MG63 (cell line): ENCODE measurements at regions not wholly inside any gene's neighbourhood (a gene's known extent, or its start where the extent isn't known, plus 50 kb on each side); places are given as distances from the start of the nearest gene placed in this dataset.
"Not testable (repeated sequence)": the region's sequence is repeated elsewhere in the genome, so short reads cannot be mapped to it uniquely, and the experiment has no call there.

Source experiments
- DNase-seq: peaks from one replicate; pipeline ENCODE4 v3.0.0-alpha.2; 2020
- H3K27me3 ChIP-seq: fragments of 250-450 bp; sonication (Bioruptor Pico); 2 replicates; pipeline ENCODE4 v1.5.1; 2020; ENCODE audit warnings: mild to moderate bottlenecking, moderate library complexity
- H3K36me3 ChIP-seq: fragments of 250-450 bp; sonication (Bioruptor Pico); 2 replicates; pipeline ENCODE4 v1.5.1; 2020; ENCODE audit warnings: mild to moderate bottlenecking, moderate library complexity
- H3K4me3 ChIP-seq: fragments of 250-450 bp; sonication (Bioruptor Pico); 2 replicates; pipeline ENCODE4 v1.5.1; 2020; ENCODE audit warnings: mild to moderate bottlenecking, moderate library complexity
- H3K9me3 ChIP-seq: fragments of 250-450 bp; sonication (Bioruptor Pico); 2 replicates; pipeline ENCODE4 v1.5.1; 2020; ENCODE audit warnings: mild to moderate bottlenecking, moderate library complexity

DNA sequence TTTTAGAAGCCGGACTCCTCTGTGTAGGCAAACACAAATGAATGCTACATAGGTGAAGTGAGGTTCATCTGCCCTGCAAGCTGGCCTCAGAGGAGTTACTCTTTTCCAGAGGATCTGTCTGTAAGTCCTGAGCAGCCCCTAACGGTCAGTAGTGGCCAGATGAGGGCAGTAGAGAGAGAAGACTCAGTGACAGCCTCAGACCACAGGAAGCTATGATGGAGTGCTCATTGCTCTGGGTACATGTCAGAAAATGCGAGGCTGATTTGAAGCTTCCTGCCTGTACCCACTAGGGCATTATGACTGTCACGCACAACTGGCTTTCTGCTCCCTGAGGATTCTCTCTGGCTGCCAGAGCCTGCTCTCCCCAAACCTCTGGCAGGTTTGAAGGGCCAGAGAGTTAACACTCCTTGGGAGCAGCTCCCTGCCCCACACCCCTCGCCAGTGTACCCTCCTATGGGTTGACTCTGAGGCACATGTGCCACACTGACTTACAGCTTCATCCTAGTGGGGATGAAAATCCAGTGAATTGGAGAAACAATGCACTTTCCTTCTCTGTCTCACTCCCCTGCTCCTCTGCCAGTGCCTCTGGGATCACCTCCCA lies 141.5 kb downstream of the GABRG2 start:
- no peaks in the 10 kb centered on the region for H3K27me3 ChIP-seq
- DNase-seq, result peak; percentile 45
- no peak overlapping the region for H3K4me3 ChIP-seq
- H3K9me3 ChIP-seq, result no peaks in the 10 kb centered on the region
- no peaks in the 10 kb centered on the region for H3K36me3 ChIP-seq

DNA sequence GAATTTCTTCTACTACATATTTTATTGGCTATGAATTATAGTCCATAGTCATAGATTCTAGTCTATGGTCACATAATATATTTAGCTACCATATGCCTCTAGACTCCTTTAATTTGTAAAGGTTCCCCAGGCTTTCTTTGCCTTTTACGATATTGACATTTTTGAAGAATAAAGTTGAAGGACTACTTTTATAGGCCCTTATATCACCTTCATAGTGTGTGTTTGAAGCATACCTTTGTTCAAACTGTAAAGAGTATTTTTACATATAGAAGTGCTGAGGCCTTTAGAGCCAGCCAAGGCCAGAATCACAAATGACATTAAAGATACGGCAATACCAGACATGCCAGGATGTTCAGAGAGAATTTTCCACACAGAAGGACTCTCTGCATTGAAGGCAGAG lies 147.0 kb downstream of the GABRG2 start:
- no peaks in the 10 kb centered on the region for H3K27me3 ChIP-seq
- no peak for DNase-seq
- H3K36me3 ChIP-seq, result no peaks in the 10 kb centered on the region
- H3K4me3 ChIP-seq, result no peak overlapping the region
- no peaks in the 10 kb centered on the region for H3K9me3 ChIP-seq

DNA sequence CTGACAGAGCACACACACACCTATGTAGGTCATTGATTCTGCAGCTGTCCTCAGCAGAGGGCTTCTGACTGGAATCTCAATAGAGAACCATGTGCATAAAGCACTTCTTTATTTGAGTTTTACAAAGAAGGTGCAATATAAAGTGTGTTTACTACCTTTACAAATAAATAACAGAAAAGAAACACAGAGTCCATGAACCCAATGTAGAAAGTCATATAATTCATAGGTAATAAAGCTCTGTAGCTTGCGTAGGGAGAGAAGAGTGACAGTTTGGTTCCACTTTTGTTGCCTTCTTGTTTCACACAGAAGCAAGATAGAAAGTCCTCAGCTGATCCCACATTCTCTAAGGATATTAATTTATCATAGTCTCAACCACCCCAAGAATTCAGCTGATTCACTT lies 149.5 kb downstream of the GABRG2 start:
- no peak overlapping the region for H3K4me3 ChIP-seq
- no peaks in the 10 kb centered on the region for H3K9me3 ChIP-seq
- no peaks in the 10 kb centered on the region for H3K36me3 ChIP-seq
- no peak for DNase-seq
- H3K27me3 ChIP-seq, result no peaks in the 10 kb centered on the region

DNA sequence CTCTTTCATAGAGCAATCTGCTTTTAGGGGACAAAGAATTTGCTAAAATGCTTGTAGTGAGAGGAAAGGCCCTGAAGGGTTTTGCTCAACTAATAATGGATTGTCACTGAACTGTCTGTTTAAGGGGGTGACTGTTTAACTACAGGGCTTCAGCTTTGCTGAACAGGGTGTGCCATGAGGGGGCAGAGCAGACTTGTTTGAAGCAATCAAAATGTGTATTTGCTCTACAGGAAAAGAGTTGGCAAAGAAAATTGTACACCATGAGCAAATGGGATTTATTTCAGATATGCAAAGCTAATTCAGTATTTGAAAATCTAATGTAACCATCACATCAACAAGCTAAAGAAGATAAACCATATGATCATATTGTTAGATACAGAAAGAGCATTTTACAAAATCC lies 154.3 kb downstream of the GABRG2 start:
- Histone ChIP-seq H3K4me3 (no peak overlapping the region), H3K27me3 (no peaks in the 10 kb centered on the region), H3K9me3 (no peaks in the 10 kb centered on the region), H3K36me3 (no peaks in the 10 kb centered on the region)
- no peak for DNase-seq

DNA sequence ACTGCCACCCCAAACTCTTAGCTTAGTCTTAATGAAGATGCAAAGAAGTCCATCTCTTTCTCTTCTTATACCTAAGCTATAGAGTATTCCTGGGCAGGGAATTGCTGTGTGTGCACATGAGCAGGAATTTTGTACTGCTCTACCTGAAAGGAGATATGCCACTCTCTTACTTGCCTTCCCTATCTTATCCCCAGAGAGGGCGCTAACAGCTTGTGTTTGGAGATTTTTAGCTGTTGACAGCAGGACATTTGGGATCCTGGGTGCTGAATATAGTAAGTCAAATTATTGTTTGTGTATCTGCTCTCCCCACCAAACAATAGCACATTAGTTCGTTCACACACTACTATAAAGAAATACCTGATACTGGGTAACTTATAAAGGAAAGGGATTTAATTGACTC lies 159.5 kb downstream of the GABRG2 start:
- Histone ChIP-seq H3K36me3 (no peaks in the 10 kb centered on the region), H3K4me3 (no peak overlapping the region), H3K27me3 (no peaks in the 10 kb centered on the region), H3K9me3 (no peaks in the 10 kb centered on the region)
- DNase-seq, result no peak

DNA sequence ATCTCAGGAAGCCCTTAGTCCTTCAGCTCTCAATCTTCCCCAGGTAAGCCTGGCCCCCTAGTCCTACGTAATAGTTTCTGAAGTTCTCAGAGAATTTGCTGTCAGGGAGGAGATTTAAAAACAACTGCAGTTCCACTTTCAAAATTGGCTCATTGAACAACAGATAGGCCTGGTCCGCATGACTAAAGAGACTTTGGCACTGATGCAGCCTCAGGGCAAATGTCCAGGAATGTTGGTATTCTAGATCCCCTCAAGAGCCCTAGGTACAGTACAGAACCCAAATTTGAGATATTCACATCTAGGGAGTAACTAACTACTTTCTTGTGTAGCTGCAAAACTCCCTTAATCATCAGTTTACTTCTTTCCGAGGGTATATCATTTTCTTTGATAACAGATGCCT lies 162.8 kb downstream of the GABRG2 start:
- no peaks in the 10 kb centered on the region for H3K27me3 ChIP-seq
- no peaks in the 10 kb centered on the region for H3K36me3 ChIP-seq
- H3K9me3 ChIP-seq, result no peaks in the 10 kb centered on the region

DNA sequence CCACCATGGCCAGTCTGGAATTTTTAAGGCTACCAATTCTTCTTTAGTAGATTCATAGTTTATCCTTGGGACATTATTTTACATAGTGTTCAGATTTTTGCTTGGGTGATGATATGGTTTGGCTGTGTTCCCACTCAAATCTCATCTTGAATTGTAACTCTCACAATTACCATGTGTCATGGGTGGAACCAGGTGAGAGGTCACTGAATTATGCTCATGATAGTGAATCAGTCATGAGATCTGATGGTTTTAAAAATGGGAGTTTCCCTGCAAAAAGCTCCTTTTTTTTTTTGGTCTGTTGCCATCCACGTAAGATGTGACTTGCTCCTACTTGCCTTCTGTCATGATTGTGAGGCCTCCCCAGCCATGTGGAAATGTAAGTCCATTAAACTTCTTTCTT lies 163.9 kb downstream of the GABRG2 start:
- no peak for DNase-seq
- no peak overlapping the region for H3K4me3 ChIP-seq
- no peaks in the 10 kb centered on the region for H3K27me3 ChIP-seq
- no peaks in the 10 kb centered on the region for H3K36me3 ChIP-seq
- H3K9me3 ChIP-seq, result no peaks in the 10 kb centered on the region

More for the DNA sequence above, 162.8 kb downstream of the GABRG2 start:
- DNase-seq, result no peak
- no peak overlapping the region for H3K4me3 ChIP-seq

DNA sequence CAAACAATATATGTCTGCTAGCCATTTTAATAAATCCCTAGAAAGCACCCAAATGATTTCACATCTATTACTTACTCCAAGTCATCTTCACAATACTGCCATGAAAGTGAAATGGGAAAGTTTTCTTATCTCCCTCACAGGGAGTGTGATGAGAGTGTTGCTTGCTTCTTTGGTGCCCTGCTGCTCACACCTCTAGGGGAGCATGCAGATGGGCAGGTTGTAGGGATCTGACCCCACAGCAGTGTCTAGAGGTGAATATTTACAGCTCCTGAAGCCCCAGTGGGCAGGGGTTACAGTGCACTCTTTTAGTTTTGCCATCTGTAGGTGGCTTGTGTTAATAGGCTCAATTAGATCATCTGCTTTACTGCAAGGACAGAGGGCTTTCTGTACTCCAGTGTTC lies 173.2 kb downstream of the GABRG2 start:
- no peaks in the 10 kb centered on the region for H3K27me3 ChIP-seq
- H3K36me3 ChIP-seq, result no peaks in the 10 kb centered on the region
- H3K4me3 ChIP-seq, result no peak overlapping the region
- no peak for DNase-seq
- H3K9me3 ChIP-seq, result no peaks in the 10 kb centered on the region

DNA sequence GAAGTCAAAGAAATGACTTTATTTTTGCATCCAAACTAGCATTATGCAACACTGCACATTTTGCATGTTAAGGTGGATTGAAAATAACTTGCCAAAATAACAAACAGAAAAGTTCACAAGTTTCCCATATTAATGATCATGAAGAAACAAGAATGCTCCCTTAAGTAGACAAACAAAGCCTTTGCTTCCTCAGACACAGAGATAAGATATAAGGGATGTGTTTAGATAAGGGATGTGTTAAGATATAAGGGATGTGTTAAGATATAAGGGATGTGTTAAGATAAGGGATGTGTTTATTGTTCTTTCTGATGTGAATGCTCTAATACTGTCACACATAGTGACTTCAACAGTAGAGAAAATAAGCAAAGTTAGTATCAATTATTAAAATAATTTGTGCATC lies 174.8 kb downstream of the GABRG2 start:
- Histone ChIP-seq H3K36me3 (no peaks in the 10 kb centered on the region), H3K27me3 (no peaks in the 10 kb centered on the region), H3K9me3 (no peaks in the 10 kb centered on the region), H3K4me3 (no peak overlapping the region)
- DNase-seq, result no peak

DNA sequence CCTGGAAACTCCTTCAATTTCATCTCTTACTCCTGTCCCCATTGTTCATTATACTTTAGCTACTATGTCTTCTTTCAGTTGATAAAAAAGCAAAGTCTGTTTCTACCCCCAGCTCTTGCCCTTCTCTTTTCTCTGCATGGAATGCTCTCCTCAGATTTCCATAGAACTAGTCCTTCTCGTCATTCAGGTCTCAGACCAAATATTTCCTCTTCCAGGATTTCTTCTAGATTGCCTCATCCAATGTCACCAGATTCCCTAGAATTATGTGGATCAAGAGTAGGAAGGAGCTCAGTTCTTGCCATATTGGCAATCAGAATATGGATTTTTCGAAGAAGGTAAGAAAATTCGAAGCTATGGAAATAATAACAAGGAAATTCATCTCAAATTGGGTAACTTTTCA lies 176.1 kb downstream of the GABRG2 start:
- H3K27me3 ChIP-seq, result no peaks in the 10 kb centered on the region
- DNase-seq, result no peak
- H3K9me3 ChIP-seq, result no peaks in the 10 kb centered on the region
- no peaks in the 10 kb centered on the region for H3K36me3 ChIP-seq
- H3K4me3 ChIP-seq, result no peak overlapping the region

DNA sequence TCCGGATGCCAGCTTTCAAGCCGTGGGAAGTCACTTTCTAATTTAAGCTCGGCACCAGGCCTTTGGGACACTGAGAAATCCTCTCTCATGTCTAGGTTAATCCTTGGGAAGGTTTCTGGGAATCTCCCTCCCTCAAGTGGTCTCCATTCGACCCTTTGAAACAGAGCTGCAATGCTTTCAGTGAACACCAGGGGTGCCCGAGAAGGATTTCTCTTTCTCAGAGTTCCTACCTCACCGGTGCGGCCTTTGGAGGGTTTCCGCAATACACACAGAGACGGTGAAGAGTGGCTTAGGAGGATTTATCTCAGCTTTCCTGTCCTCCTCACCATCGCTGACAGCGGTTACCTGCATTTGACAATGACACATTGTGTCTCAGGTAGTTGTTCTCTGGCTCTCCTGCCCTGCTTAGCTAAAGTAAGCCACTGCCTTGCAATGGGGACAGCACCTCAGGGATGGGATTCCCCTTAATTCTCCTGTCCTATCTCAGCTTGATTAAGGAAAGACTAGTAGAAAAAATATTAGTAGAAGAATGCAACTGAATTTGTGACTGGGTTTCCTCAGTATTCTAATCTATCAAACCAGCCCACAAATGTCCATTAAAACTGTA lies 180.6 kb downstream of the GABRG2 start:
- Histone ChIP-seq H3K9me3 (no peaks in the 10 kb centered on the region), H3K4me3 (no peak overlapping the region), H3K27me3 (no peaks in the 10 kb centered on the region), H3K36me3 (no peaks in the 10 kb centered on the region)
- DNase-seq, result no peak

DNA sequence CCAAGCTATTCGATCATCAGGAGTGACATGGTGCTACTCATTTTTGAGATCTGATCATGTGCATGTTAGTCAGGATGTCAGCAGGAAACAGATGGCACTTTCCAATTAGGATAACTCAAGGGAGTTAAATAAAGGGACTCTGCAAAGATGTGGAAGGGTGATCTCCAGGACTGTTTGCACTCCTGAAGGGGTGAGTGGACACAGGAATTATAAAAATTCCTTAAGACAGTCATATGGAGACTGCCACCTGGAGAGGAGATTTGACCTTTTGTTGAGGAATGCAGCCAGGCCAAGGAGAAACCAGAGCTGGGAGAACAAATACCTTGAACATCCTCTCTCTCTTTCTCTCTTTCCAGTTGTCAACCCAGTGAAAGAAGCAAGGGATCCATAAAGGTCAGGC lies 189.1 kb downstream of the GABRG2 start:
- DNase-seq, result no peak
- Histone ChIP-seq H3K36me3 (no peaks in the 10 kb centered on the region), H3K9me3 (no peaks in the 10 kb centered on the region), H3K4me3 (no peak overlapping the region), H3K27me3 (no peaks in the 10 kb centered on the region)

DNA sequence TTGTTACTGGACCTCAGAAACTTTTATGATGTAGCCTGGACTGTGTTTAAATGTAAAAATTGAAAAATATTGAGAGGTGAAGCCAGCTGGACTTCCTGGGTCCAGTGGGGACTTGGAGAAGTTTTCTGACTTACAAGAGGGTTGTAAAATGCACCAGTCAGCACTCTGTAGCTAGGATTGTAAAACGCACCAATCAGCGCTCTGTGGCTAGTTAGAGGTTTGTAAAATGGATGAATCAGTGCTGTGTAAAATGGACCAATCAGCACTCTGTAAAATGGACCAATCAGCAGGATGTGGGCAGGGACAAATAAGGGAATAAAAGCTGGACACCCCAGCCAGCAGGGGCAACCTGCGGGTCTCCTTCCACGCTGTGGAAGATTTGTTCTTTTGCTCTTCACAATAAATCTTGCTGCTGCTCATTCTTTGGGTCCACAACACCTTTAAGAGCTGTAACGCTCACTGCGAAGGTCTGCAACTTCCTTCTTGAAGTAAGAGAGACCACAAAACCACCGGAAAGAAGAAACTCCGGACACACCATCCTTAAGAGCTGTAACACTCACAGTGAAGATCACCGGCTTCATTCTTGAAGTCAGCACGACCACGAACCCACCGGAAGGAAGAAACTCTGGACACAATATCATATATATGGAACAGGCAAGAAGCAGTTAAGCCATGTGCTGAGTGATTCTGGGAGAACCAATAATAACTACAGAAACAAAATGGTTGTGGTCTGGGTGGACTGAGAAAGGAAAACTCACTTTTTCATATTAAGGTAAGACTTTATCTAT lies 201.3 kb downstream of the GABRG2 start:
- DNase-seq, result no peak

DNA sequence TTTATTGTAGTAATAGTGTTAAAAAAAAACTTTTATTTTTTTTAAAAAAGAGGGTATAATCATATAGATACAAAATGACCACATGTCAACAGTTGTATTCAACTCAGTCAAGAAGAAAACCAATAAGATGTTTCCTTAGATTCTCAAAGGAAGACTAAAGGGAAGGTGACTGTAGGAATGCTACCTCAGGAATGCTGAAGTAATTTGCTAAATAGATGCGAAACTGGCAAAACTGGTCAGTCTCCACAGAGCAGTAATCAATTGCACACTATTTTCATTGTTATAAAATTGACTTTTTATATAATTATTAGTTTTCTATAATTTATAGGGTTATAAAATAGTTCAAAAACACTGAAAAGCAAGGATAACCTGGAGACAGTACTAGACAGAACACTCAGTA lies 204.8 kb downstream of the GABRG2 start:
- H3K9me3 ChIP-seq, result no peaks in the 10 kb centered on the region
- H3K27me3 ChIP-seq, result no peaks in the 10 kb centered on the region
- H3K4me3 ChIP-seq, result no peak overlapping the region
- H3K36me3 ChIP-seq, result no peaks in the 10 kb centered on the region
- no peak for DNase-seq

More for the DNA sequence above, 201.3 kb downstream of the GABRG2 start:
- Histone ChIP-seq H3K27me3 (no peaks in the 10 kb centered on the region), H3K9me3 (no peaks in the 10 kb centered on the region), H3K36me3 (no peaks in the 10 kb centered on the region), H3K4me3 (no peak overlapping the region)

DNA sequence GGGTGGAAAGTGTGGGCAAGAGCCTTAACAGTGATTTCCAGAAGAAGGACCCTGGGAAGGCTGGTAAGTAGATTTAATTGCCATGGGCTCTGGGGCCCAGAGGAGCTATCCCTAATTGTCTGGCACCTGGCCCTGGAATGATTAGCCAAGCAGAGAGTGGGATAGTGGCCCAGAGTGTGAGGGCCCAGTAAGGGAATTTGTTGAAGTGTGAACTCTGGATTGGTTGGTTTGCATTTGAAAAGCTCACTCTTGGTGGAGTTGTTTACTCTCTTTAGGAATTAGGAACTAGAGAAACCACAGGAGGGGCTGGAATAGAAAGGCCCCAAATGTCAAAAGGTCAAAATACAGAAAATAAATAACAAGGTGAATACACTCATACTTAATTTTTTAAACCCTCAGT lies 207.1 kb downstream of the GABRG2 start:
- Histone ChIP-seq H3K27me3 (no peaks in the 10 kb centered on the region), H3K9me3 (no peaks in the 10 kb centered on the region)

DNA sequence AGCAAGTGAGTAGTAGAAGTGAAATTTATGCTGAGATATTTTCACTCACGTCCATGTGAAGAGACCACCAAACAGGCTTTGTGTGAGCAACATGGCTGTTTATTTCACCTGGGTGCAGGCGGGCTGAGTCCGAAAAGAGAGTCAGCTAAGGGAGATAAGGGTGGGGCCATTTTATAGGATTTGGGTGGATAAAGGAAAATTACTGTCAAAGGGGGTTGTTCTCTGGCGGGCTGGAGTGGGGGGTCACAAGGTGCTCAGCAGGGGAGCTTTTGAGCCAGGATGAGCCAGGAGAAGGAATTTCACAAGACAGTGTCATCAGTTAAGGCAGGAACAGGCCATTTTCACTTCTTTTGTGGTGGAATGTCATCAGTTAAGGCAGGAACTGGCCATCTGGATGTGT lies 207.8 kb downstream of the GABRG2 start:
- not testable (repeated sequence) for H3K27me3 ChIP-seq, H3K4me3 ChIP-seq, H3K36me3 ChIP-seq, H3K9me3 ChIP-seq, DNase-seq

More for the DNA sequence above, 207.1 kb downstream of the GABRG2 start:
- Histone ChIP-seq H3K36me3 (no peaks in the 10 kb centered on the region), H3K4me3 (no peak overlapping the region)
- DNase-seq, result no peak

DNA sequence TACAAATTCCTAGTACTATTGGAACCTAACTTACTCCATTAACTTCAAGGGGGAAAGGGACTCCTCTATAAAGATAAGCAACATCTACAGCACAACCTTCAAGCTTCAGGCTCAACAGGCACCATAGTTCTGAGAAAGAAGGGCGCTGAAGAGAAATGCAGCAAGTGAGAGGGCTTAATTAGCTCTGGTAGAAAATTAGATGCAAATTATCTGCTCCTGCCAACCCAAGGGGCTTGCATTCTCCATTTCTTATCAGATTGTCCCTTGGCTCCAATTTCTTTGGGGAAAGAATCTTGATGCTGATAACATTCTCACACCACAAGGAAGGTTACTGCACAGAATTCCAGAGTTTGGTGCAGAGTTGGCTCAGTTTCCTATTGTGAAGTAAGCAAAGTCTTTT lies 214.6 kb downstream of the GABRG2 start:
- Histone ChIP-seq H3K27me3 (no peaks in the 10 kb centered on the region), H3K9me3 (no peaks in the 10 kb centered on the region), H3K36me3 (no peaks in the 10 kb centered on the region), H3K4me3 (no peak overlapping the region)
- DNase-seq, result no peak

DNA sequence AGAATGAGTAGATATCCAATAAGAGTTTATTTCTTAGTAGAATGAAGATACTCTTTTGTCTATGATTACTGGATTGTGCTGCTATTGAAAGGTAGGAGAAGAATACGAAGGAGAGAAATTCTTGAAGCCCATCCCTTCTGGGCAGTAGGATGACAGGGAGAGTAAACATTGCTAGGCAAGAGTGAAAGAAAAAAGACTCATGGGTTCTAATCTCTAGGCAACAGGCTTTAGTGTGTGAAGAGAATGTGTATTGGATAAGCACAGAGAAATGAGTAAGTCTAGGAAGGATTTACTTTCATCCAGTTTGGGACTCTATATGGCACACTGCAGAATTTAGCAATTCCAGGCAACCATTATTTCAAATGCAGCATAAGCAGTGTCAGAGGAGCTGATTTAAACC lies 216.0 kb downstream of the GABRG2 start:
- no peak overlapping the region for H3K4me3 ChIP-seq
- H3K9me3 ChIP-seq, result no peaks in the 10 kb centered on the region
- H3K36me3 ChIP-seq, result no peaks in the 10 kb centered on the region
- H3K27me3 ChIP-seq, result no peaks in the 10 kb centered on the region
- no peak for DNase-seq
